HCT116 (cell line): ENCODE measurements at regions not wholly inside any gene's neighbourhood (a gene's known extent, or its start where the extent isn't known, plus 50 kb on each side); places are given as distances from the start of the nearest gene placed in this dataset.

Experiments used
- ATAC-seq: fragments of 200-7000 bp; cut with Tn5 transposase; 2 replicates; pipeline ENCODE4 v1.9.1; 2020; ENCODE audit warnings: mild to moderate bottlenecking, moderate library complexity
- BruUV-seq: library from RNA; stranded (reverse); fragments of 400-500 nt; replicated peaks from 2 replicates; lab custom pipeline; 2021; lab: Mats Ljungman, UMichigan
- CTCF ChIA-PET: fragments of 300-600 bp; sonication (Branson Sonifier 250); formaldehyde crosslinking; loops from one replicate; lab custom pipeline; 2021; ENCODE audit warnings: antibody characterized with exemption; lab: Charles Lee
- POLR2A ChIA-PET: fragments of 300-600, 350-600 bp; sonication (Branson Sonifier 250); formaldehyde crosslinking; loops from one replicate; lab custom pipeline; 2021; ENCODE audit warnings: antibody characterized with exemption; lab: Charles Lee
- RAD21 ChIA-PET, 2 experiments: fragments of 300-600 bp; sonication (Branson Sonifier 250); formaldehyde crosslinking; loops; one replicate each; lab custom pipeline; 2023; ENCODE audit warnings: low total read pairs in 2 of 2; ENCODE audit not compliant: uncharacterized antibody in 2 of 2, unreplicated experiment in 2 of 2, low non-redundant PET in 1 of 2; lab: Charles Lee
- DNase-seq: peaks from one replicate; pipeline ENCODE4 v3.0.0-alpha.2; 2010; ENCODE audit warnings: low read depth, low spot score
- H2AFZ ChIP-seq: fragments of 200-600 bp; shearing (Covaris generic), sonication (generic); 2 replicates; pipeline ENCODE4 v1.6.1; 2017; ENCODE audit warnings: low read depth, mixed run types, mixed read lengths, antibody characterized with exemption, low read length; ENCODE audit not compliant: poor library complexity, severe bottlenecking
- H3K27ac ChIP-seq: 2 replicates; pipeline ENCODE4 v1.5.1; 2012; ENCODE audit warnings: low read depth, low read length
- H3K27me3 ChIP-seq: fragments of 200-600 bp; sonication (generic); 2 replicates; pipeline ENCODE4 v1.6.1; 2016; ENCODE audit warnings: mixed run types, low read length, mixed read lengths; ENCODE audit not compliant: insufficient read depth
- H3K36me3 ChIP-seq, 2 experiments: fragments of 200-500 bp in 1 of 2; fragments of 200-600 bp in 1 of 2; sonication (Bioruptor generic) in 1 of 2; sonication (generic) in 1 of 2; 2 replicates each; pipeline versions ENCODE4 v1.5.1 to v1.6.1; 2014 to 2016; ENCODE audit warnings: low read length in 2 of 2, inconsistent platforms in 1 of 2, mixed read lengths in 1 of 2, mixed run types in 1 of 2; ENCODE audit not compliant: insufficient read depth in 2 of 2, control insufficient read depth in 1 of 2
- H3K4me1 ChIP-seq, 2 experiments: fragments of 200-600 bp in 1 of 2; sonication (generic) in 1 of 2; 2 replicates each; pipeline versions ENCODE4 v1.5.1 to v1.6.1; 2012 to 2017; ENCODE audit warnings: low read length in 2 of 2, inconsistent platforms in 1 of 2, mild to moderate bottlenecking in 1 of 2, mixed read lengths in 1 of 2, mixed run types in 1 of 2, moderate library complexity in 1 of 2; ENCODE audit not compliant: insufficient read depth in 2 of 2, control insufficient read depth in 1 of 2
- H3K4me2 ChIP-seq: fragments of 200-600 bp; sonication (generic); 2 replicates; pipeline ENCODE4 v1.6.1; 2017; ENCODE audit warnings: mixed run types, low read length, mixed read lengths
- H3K4me3 ChIP-seq, 2 experiments: fragments of 200-600 bp in 1 of 2; sonication (generic) in 1 of 2; replicated peaks in 1 of 2; 2 replicates each; pipeline ENCODE4 v1.5.1; 2011 to 2016; ENCODE audit warnings: low read length in 2 of 2, control low read depth in 1 of 2, low read depth in 1 of 2, mild to moderate bottlenecking in 1 of 2, mixed read lengths in 1 of 2, mixed run types in 1 of 2
- H3K79me2 ChIP-seq: fragments of 200-600 bp; sonication (generic); 2 replicates; pipeline ENCODE4 v1.6.1; 2017; ENCODE audit warnings: mild to moderate bottlenecking, mixed run types, low read length, moderate library complexity, mixed read lengths; ENCODE audit not compliant: insufficient read depth
- H3K9ac ChIP-seq: fragments of 200-600 bp; sonication (generic); 2 replicates; pipeline ENCODE4 v1.6.1; 2016; ENCODE audit warnings: low read length, mixed read lengths
- H3K9me2 ChIP-seq: fragments of 200-600 bp; sonication (generic), shearing (Covaris generic); 2 replicates; pipeline ENCODE4 v1.6.1; 2017; ENCODE audit warnings: mixed run types, mild to moderate bottlenecking, moderate library complexity; ENCODE audit not compliant: insufficient read depth
- H3K9me3 ChIP-seq, 2 experiments: fragments of 200-500 bp in 1 of 2; fragments of 200-600 bp in 1 of 2; sonication (Bioruptor generic) in 1 of 2; sonication (generic) in 1 of 2; 2 replicates each; pipeline ENCODE4 v1.6.1; 2014 to 2017; ENCODE audit warnings: low read length in 2 of 2, mixed read lengths in 2 of 2, inconsistent platforms in 1 of 2, low read depth in 1 of 2, mild to moderate bottlenecking in 1 of 2, mixed run types in 1 of 2, moderate library complexity in 1 of 2; ENCODE audit not compliant: control insufficient read depth in 1 of 2, insufficient read depth in 1 of 2
- H4K20me1 ChIP-seq: fragments of 200-600 bp; sonication (generic), shearing (Covaris generic); 2 replicates; pipeline ENCODE4 v1.6.1; 2017; ENCODE audit warnings: mixed run types, mild to moderate bottlenecking, moderate library complexity; ENCODE audit not compliant: insufficient read depth
- CEBPB ChIP-seq: IDR thresholded peaks from 2 replicates; pipeline ENCODE4 v1.6.1; 2012; ENCODE audit warnings: low read depth
- ELF1 ChIP-seq: IDR thresholded peaks from 2 replicates; pipeline ENCODE4 v1.6.1; 2012; ENCODE audit warnings: low read depth, borderline replicate concordance
- EZH2 ChIP-seq: fragments of 200-600 bp; sonication (generic); IDR thresholded peaks from 2 replicates; pipeline ENCODE4 v1.6.1; 2017; ENCODE audit warnings: antibody characterized with exemption, mixed run types
- EZH2phosphoT487 ChIP-seq: fragments of 200-600 bp; IDR thresholded peaks from 2 replicates; pipeline ENCODE4 v1.6.1; 2018; ENCODE audit warnings: antibody characterized with exemption, borderline replicate concordance
- FOSL1 ChIP-seq: IDR thresholded peaks from 2 replicates; pipeline ENCODE4 v1.6.1; 2012; ENCODE audit warnings: low read depth
- SIN3A ChIP-seq: IDR thresholded peaks from 2 replicates; pipeline ENCODE4 v1.6.1; 2012; ENCODE audit warnings: low read depth
- SRF ChIP-seq: IDR thresholded peaks from 2 replicates; pipeline ENCODE4 v1.6.1; 2012; ENCODE audit warnings: low read depth
- intact Hi-C: fragments of 100-400 bp; cut with micrococcal nuclease; formaldehyde crosslinking; loops from 2 replicates; pipeline ENCODE4 v1.10.0; 2022
- TF ChIP-seq, protein P1 (sequence below): IDR thresholded peaks from 2 replicates; pipeline ENCODE4 v1.6.1; 2012
- TF ChIP-seq, protein P2 (sequence below): IDR thresholded peaks from 2 replicates; pipeline ENCODE4 v1.6.1; 2011; ENCODE audit warnings: mild to moderate bottlenecking, low read length, moderate library complexity; ENCODE audit not compliant: insufficient replicate concordance; ENCODE audit errors: extremely low read depth

DNA sequence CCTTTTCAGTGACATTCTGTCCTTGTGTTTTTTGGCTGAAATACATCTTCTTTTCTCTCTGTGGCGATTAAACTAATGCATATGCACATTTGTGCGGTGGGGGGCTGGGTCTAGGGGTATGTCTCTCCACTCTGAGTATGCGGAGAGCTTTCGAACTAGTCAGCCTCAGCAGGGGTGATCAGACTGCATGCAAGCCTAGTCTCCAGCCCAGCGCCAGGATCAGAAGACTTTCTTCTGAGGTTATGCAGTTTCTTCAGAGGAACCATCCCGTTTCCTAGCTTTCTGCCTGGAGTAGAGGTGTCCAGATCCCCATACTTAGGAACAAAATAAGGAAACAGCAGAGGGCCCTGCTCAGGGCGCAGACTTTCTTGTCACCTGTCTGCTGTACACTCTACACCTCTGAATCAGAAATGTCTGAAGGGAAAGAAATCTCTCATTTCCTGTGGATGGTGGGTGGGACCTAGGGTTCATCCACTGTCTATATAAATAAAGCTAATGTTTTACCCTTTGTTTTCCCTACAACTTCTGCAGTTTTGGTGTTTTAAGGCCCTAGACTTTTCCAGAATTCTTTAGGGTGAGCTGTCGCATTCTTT, 230.4 kb downstream of the ABHD5 start:
- Histone ChIP-seq H3K9me2 (no peaks in the 10 kb centered on the region), H3K27me3 (peaks cover 14% of the 10 kb centered on the region), H3K36me3 (no peaks in the 10 kb centered on the region), H3K9ac (no peak overlapping the region), H4K20me1 (no peaks in the 10 kb centered on the region), H3K4me1 (peaks cover 0 to 9% of the 10 kb centered on the region in 2 experiments; a peak in 2 of 4 replicates), H2AFZ (no peak overlapping the region), H3K4me2 (no peak overlapping the region), H3K27ac (no peak overlapping the region), H3K79me2 (no peaks in the 10 kb centered on the region), H3K9me3 (no peaks in the 10 kb centered on the region), H3K4me3 (no peak overlapping the region)
- ChIA-PET CTCF (no interaction called here), RAD21 (no interaction called here), POLR2A (no interaction called here)
- DNase-seq (no peak), ATAC-seq (no peak)
- BruUV-seq, result no TSS peak
- TF ChIP-seq FOSL1 (no peak), ELF1 (no peak), SIN3A (no peak), EZH2phosphoT487 (no peak), SRF (no peak), EZH2 (no peak), CEBPB (no peak)
- TF ChIP-seq, protein P1, sequence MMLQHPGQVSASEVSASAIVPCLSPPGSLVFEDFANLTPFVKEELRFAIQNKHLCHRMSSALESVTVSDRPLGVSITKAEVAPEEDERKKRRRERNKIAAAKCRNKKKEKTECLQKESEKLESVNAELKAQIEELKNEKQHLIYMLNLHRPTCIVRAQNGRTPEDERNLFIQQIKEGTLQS, result no peak
- TF ChIP-seq, protein P2, sequence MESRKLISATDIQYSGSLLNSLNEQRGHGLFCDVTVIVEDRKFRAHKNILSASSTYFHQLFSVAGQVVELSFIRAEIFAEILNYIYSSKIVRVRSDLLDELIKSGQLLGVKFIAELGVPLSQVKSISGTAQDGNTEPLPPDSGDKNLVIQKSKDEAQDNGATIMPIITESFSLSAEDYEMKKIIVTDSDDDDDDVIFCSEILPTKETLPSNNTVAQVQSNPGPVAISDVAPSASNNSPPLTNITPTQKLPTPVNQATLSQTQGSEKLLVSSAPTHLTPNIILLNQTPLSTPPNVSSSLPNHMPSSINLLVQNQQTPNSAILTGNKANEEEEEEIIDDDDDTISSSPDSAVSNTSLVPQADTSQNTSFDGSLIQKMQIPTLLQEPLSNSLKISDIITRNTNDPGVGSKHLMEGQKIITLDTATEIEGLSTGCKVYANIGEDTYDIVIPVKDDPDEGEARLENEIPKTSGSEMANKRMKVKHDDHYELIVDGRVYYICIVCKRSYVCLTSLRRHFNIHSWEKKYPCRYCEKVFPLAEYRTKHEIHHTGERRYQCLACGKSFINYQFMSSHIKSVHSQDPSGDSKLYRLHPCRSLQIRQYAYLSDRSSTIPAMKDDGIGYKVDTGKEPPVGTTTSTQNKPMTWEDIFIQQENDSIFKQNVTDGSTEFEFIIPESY, result no peak
- intact Hi-C loops, result no loop called here
